Prostate gland (tissue), 2 donors: ENCODE measurements at regions not wholly inside any gene's neighbourhood (a gene's known extent, or its start where the extent isn't known, plus 50 kb on each side); places are given as distances from the start of the nearest gene placed in this dataset.

Experiments
- POLR2A ChIP-seq: fragments of 450-650 bp; IDR thresholded peaks from one replicate; pipeline ENCODE4 v1.6.1; 2016; ENCODE audit warnings: antibody characterized with exemption, mild to moderate bottlenecking
- TF ChIP-seq, protein P1 (sequence below), 4 experiments: fragments of 200-600 bp in 2 of 4; fragments of 450-650 bp in 2 of 4; sonication (generic) in 2 of 4; IDR thresholded peaks; 1 replicate in 3 of 4; 2 replicates in 1 of 4; pipeline ENCODE4 v1.5.1; 2016 to 2019; ENCODE audit warnings: antibody characterized with exemption in 4 of 4, mild to moderate bottlenecking in 2 of 4, moderate library complexity in 2 of 4

DNA sequence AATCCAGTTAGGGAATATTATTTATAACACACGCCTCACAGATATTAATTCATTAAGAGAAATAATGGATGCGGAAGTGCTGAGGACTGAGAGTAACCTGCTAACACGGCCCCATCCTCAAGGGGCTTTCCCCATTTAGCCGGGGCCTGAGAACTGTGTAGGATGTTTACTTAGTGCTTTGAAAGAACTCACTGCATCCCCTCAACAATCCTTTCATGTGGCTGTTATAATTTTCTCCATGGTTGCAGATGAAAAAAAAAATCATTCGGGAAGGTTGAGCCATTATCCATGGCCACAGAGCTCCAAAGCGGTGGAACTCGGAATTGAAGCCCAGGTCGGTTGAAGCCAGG lies 98.2 kb downstream of the ING1 start:
- TF ChIP-seq, protein P1, sequence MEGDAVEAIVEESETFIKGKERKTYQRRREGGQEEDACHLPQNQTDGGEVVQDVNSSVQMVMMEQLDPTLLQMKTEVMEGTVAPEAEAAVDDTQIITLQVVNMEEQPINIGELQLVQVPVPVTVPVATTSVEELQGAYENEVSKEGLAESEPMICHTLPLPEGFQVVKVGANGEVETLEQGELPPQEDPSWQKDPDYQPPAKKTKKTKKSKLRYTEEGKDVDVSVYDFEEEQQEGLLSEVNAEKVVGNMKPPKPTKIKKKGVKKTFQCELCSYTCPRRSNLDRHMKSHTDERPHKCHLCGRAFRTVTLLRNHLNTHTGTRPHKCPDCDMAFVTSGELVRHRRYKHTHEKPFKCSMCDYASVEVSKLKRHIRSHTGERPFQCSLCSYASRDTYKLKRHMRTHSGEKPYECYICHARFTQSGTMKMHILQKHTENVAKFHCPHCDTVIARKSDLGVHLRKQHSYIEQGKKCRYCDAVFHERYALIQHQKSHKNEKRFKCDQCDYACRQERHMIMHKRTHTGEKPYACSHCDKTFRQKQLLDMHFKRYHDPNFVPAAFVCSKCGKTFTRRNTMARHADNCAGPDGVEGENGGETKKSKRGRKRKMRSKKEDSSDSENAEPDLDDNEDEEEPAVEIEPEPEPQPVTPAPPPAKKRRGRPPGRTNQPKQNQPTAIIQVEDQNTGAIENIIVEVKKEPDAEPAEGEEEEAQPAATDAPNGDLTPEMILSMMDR (IDR thresholded peaks at IDR 0.05) = no peak
- no peak for TF ChIP-seq POLR2A
